Heart left ventricle (tissue), 13 donors: ENCODE measurements at regions not wholly inside any gene's neighbourhood (a gene's known extent, or its start where the extent isn't known, plus 50 kb on each side); places are given as distances from the start of the nearest gene placed in this dataset.

Experiments
- POLR2A ChIP-seq, 2 donors: fragments of 450-650 bp; IDR thresholded peaks; one replicate each; pipeline ENCODE4 v1.6.1; 2017; ENCODE audit warnings: antibody characterized with exemption in 2 of 2, mild to moderate bottlenecking in 2 of 2, moderate library complexity in 2 of 2
- TF ChIP-seq, protein P1 (sequence below), 12 donors: fragments of 200-600 bp; sonication (generic) in 4 of 12; IDR thresholded peaks; one replicate each; pipeline versions ENCODE4 v1.5.0 to v1.8.0; 2018 to 2022; ENCODE audit warnings: antibody characterized with exemption in 12 of 12, mild to moderate bottlenecking in 5 of 12
- donor health status: ischemic (EF 13 %, LVEDD 7.1; RV severe dilation, severe dysfunction).
- donor health status: DM: no; HTN: yes; CAD: no.
- donor health status: DM: no; HTN: no; CAD: no.
- donor health status: ischemic (EF 25% LVEDD 6.9; RV normal size, moderate dysfunction).
- donor health status: ischemic (EF 25% LVEDD 5.7; RV mildly dilated, moderate dysfunction).
- donor health status: ischemic (EF 35%, LVEDD 5.7; RV mildly dilated, moderate dysfunction).
- donor health status: nonischemic (EF 11% LVEDD 7.7; RV severe dilation, severe dysfunction).
- donor health status: DM: yes; HTN: yes; CAD: no.
- donor health status: PGD.
- donor health status: ischemic (EF 29% LVEDD 5.4; RV normal size, mild dysfunction).
- donor health status: nonischemic (EF 23%, LVEDD 6.1; RV moderate dilation, normal function).

DNA sequence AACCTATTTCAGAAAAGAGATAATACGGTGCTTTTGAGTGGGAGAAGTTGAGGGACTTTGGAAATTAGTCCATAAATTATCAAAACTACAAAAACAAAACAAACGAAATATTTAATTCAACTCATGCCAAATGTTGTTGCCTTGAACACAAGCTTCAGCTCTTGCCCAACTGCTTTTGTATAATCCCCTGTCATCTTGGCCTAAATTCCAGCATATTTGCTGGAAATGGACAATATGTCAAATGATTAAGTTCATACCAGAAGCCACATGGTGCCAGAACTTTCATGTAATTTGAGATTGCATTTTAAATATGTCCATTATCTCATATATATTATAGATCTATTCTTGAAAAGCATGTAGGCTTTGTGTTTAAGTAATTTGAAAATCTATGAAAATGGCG is 373.7 kb upstream of the SLITRK6 start:
- TF ChIP-seq, protein P1, sequence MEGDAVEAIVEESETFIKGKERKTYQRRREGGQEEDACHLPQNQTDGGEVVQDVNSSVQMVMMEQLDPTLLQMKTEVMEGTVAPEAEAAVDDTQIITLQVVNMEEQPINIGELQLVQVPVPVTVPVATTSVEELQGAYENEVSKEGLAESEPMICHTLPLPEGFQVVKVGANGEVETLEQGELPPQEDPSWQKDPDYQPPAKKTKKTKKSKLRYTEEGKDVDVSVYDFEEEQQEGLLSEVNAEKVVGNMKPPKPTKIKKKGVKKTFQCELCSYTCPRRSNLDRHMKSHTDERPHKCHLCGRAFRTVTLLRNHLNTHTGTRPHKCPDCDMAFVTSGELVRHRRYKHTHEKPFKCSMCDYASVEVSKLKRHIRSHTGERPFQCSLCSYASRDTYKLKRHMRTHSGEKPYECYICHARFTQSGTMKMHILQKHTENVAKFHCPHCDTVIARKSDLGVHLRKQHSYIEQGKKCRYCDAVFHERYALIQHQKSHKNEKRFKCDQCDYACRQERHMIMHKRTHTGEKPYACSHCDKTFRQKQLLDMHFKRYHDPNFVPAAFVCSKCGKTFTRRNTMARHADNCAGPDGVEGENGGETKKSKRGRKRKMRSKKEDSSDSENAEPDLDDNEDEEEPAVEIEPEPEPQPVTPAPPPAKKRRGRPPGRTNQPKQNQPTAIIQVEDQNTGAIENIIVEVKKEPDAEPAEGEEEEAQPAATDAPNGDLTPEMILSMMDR (IDR thresholded peaks at IDR 0.05): no peak
- no peak for TF ChIP-seq POLR2A (IDR thresholded peaks at IDR 0.05)
